Retina (tissue), 1 donor: ENCODE measurements at regions not wholly inside any gene's neighbourhood (a gene's known extent, or its start where the extent isn't known, plus 50 kb on each side); places are given as distances from the start of the nearest gene placed in this dataset.
"Not testable (repeated sequence)": the region's sequence is repeated elsewhere in the genome, so short reads cannot be mapped to it uniquely, and the experiment has no call there.

Source experiments
- DNase-seq: peaks from one replicate; pipeline ENCODE4 v3.0.0-alpha.2; 2016

DNA sequence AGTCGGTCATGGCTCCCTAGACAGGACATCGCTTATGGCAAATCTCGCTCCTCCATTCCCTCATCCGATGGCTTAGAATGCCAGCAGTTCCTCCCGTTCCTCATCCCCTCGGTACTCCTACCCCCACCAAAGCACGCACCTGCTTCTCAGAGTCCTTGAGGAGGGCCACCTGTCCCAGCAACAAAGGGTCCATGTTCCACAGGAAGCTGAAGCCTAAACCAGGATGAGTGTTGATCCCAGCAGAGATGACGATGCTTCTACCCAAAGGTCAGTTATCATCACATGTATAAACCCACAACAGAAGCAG, 111.2 kb downstream of the THBS2 start:
- no peak for DNase-seq

DNA sequence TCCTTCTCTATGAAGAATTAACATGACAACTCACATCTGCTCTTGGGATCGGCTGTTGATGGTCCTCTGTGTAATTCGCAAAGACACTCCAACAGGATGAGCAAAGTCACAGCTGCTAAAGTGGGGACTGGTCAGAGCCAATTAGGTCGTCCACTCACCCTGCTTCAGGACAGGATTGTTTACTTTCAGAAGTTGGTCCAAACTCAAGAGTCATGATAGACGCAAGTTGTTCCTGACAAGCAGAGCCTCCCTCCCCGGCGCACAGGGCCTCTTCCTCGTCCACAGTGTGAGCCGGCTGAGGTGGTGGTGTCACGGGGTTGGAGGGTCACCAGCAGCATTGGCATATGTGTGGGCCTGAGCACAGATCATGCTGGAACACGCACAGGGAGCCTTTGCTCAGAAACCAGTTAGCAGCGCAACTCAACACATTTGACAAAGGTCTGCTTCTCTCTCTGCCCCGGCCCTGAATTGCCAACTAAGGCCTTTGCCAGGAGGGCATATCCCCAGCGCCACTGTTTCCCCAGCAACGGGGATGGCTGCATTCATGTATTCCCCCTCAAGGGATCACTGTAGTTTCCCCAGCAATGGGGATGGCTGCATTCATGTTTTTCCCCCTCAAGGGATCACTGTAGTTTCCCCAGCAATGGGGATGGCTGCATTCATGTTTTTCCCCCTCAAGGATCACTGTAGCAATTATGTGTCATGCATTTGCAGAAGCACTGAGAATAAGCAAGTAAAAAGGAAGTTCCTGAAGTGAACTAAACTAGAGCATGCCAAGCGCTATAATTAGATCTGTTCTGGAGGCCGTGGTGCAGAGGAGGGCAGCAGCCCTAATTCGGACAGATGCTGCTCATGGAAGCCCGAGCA, 111.7 kb downstream of the THBS2 start:
- no peak for DNase-seq

DNA sequence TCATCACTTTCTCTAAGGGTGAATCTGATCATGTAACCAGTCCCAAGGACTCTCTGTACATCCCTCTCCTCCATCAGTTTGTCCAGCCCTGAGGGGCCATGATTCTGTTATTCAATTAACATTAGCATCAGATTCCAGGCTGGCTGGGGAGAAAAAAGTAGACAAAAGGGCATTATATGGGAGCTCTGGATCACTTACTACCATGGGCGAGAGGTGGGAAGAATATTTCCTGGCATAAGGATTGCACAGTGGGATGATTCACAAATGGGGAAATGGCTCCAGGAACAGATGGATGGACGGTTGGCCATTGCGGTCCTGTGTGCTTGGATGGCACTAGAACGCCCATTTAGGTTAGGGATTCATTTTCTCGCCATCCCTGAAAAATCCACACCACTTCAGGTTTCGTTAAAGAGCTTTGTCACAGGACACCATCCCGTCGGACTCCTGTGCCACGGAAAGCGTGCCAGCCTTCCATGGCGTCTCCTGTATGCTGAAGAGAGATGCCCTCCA, 112.6 kb downstream of the THBS2 start:
- no peak for DNase-seq

DNA sequence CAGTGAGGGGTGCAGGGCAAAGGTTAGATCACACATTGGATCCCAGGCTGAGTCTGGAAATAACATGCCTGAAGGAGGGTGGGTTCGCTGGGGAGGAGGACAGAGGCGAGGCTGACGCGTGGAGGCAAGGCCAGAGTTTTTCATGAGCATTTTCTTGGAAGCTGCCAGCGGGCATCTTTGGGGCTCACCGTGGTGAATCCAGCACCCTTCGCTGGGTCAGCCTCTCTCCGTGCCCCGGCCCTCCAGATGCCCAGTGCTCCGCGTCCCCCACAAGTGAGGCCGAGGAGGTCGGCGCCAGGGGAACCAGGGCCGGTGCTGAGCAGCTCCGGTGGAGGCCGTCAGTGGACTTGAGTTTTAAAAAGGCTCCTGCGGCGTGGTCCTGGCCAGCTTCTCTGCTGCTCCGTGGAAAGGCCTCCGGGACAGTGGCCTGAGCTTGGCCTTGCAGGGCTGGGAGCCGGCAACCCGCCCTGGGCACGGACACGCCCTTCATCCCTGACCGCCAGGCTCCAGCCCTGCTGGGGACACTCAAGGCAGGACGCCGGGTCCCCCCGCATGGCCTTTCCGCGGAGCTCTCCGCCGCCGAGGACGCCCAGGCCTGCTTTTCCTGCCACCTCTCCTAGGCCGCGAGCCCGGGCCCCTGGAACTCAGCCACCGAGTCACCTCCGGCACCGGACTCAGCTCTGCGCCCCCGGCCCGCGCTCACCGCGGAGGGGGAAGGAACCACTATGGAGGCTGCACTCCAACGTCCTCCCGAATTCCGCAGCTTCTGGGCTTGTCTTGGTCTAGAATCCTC, 114.3 kb downstream of the THBS2 start:
- DNase-seq = no peak

DNA sequence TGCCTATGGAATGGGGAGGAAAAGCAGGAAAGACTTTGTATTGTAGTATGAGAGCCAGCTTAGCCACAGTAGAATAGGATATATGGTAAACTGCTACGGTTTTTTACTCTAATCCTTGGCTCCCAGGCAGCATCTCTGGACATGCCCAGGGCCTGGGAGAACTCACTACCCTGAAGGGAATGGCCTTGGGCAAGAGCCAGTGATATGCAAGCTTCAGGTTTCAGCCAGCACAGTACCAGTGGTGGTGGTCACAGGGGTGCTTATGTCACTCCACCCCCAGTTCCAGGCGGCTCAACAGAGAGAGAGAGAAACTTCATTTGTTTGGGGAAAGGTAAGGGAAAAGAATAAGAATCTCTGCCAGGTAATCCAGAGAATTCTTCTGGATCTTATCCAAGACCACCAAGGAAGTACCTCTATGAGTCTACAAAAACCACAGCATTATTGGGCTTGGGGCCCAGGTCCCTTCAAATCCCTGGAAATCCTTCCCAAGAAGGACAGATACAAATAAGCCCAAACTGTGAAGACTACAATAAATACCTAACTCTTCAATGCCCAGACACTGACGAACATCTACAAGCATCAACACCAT, 121.2 kb downstream of the THBS2 start:
- no peak for DNase-seq

DNA sequence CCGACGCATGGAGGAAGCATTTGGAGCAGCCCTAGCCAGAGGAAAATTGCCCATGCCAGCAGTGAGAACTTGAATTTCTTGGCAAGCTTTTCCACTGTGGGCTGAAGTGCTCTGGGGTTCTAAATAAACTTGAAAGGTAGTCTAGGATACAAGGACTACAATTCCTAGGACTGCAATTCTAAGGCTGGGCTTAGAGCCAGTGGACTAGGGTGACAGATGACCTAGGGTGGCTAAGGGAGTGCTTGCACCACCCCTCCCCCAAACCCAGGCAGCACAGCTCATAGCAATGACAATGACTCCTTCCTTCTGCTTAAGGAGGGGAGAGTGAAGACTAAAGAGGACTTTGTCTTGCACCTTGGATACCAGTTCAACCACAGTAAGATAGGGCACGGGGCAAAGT, 122.3 kb downstream of the THBS2 start:
- no peak for DNase-seq

DNA sequence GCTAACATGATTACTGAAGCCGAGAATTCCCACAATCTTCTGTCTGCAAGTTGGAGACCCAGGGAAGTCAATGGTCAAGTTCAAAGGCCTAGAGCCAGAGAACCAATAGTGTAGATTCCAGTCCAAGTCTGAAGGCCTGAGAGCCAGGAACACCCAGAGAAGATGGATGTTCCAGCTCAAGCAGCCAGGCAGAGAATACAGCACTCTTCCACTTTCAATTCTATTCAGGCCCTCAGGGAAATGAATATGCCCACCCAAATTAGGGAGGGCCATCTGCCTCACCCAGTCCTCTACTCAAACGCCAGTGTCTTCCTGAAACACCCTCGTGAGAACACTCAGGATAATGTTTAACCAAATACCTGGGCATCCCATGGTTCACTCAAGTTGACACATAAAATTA, 123.5 kb downstream of the THBS2 start:
- DNase-seq = no peak

DNA sequence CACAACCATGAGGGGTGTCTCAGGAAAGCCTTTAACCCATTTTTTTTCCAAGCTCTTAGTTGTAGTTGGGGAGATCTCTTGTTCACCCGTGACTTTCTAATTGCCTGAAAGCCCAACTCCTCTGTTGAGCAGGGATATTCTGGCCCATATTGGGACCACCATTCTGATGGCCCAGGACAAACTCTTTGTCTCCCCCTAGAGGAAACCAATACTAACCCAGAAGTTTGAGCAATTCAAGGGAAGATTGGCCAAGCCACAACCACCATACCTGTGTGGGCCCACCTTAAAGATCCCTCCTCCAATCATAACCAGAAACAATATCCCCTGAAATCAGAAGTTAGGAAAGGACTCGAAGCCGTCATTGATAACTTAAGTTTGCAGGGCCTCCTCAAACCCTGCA, 132.6 kb downstream of the THBS2 start:
- no peak for DNase-seq

DNA sequence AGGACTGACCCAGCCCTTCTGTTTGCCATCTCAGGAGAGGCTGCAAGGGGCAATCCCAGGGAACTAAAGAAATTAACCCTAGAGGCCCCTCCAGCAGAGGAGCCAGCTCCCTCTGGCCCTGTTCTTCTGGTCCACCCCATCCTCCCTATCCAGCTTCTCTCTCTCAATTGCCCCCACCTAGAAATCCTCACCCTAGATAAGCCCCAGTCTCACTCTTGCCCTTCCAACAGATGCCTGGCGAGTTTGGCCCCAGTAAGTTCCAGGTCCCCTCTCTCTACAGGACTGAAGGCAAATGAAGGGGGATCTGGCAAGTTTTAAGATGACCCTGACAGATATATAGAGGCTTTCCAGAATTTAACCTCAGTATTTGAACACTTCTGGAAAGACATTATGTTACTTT, 134.0 kb downstream of the THBS2 start:
- no peak for DNase-seq

DNA sequence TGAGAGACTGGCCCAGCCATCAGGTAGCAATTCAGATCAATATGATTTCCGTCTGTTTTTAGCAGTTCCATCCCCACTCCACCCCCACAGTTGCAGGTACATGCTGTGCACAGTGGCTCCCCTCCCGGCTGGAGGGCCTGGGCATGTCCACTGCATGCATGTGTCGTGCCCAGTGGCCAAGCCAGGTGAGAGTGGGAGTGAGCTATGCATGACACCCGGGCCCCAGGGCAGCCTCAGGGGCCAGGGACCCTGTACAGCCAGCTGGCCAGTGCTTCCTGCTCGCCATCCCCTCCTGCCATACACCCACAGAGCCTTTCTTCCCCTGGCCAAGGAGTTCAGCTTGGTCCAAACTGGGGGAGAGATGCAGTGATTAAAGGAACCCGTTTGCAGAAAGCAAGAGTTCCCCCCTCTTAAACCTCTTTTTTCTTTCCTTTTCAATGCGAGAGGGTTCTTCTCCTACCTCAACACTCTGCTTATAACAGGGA, 135.3 kb downstream of the THBS2 start:
- DNase-seq = no peak

DNA sequence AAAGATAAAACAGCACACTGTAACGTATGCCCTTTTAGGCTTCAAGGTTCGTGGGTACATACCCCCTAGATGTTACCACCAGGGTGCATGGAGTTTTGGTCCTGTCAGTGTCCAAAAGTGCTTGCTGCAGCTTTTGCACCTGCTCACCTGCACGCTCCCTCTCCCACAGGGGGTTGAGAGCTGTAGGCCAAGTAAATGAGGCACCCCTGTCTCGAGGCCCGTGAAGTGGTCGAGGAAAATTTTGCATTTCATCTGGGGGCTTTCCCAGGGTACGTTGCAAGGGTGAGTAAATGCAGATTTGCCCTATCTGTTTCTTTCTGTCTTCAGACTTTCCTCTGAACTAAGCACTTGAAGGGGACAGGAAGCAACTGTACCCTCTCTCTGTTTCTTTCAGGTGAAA, 136.0 kb downstream of the THBS2 start:
- DNase-seq = no peak

DNA sequence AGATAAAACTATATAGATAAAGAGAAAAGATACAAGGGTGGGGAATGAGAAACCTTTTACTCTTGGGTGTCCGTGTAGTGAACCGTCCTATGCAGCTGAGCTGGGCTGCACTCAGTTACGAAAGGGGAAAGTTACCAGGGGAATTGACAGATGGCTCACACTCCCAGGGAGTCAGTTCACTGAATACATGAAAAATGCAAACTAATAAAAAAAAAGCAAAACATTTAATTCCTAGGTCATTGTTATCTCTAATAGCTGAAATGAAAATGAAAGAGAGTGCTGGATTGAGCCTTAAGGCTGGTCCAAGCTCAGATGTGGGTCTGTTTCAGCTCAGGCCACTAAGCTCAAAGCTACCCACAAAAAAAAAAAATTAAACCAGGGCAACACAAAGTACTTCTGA, 138.0 kb downstream of the THBS2 start:
- no peak for DNase-seq

DNA sequence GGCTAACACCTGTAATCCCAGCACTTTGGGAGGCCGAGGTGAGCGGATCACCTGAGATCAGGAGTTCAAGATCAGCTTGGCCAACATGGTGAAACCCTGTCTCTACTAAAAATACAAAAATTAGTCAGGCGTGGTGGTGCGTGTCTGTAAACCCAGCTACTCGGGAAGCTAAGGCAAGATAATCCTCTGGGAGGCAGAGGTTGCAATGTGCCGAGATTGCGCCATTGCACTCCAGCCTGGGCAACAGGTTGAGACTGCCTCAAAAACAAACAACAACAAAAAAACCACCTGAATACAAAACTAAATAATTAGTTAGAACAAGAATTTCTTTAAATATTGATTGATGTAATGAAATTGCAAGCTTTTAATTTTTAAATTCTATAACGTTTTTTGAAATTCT, 139.0 kb downstream of the THBS2 start:
- DNase-seq = not testable (repeated sequence)

DNA sequence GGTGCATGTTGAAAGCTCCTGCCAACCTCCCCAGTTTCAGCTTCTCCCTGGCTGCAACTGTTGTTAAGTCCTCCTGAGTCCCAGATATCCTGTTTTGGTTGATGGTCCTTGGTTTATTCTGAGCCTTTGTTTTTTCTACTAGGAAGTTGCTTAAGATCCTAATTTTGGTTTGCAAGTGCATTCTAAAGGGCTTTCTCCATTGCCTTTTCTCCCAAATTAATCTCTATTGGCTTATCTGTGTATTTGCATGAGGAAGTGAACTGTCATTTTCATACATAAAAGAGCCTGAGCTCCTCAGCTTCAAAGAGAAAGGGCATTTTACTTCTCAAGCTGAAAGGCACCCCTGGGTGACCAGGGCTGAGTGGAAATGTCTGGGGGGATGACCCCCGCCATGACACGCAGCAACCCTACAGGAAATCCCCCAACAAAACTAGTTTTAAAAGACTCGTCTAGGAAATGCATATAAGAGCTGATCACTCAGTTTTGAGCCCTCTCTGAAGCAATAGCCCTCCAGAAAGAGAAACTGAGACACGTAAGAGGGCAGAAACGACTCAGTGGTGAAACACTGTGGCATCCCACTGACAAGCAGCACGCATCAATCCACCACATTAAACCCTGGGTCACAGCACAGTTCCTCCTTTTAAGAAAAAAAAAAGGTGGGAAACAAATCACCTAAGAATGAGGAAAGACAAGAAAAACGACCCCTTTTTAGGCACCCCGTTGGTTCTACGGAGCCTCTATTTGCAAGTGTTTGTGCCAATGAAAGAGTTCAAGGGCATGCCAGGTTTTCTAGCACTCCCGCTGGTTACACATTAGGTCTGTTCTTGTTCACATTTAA, 140.9 kb downstream of the THBS2 start:
- no peak for DNase-seq

DNA sequence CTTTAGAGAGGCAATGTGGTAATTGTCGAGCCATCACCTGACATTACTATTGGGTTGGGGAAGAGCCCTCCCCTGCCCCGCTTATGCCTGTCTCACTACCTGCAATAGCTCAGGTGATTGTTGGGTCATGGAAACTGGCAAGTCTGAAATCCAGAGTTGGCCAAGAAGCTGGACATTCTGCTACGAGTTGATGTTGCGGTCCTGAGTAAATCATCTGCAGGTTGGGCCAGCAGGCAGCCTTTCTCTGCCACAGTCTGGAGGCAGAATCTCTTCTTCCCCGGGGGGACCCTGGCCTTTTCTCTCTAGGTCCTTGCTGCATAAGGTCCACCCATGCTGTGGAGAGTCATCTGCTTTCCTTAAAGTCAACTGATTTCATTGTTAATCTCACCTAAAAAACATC, 142.4 kb downstream of the THBS2 start:
- DNase-seq = no peak

DNA sequence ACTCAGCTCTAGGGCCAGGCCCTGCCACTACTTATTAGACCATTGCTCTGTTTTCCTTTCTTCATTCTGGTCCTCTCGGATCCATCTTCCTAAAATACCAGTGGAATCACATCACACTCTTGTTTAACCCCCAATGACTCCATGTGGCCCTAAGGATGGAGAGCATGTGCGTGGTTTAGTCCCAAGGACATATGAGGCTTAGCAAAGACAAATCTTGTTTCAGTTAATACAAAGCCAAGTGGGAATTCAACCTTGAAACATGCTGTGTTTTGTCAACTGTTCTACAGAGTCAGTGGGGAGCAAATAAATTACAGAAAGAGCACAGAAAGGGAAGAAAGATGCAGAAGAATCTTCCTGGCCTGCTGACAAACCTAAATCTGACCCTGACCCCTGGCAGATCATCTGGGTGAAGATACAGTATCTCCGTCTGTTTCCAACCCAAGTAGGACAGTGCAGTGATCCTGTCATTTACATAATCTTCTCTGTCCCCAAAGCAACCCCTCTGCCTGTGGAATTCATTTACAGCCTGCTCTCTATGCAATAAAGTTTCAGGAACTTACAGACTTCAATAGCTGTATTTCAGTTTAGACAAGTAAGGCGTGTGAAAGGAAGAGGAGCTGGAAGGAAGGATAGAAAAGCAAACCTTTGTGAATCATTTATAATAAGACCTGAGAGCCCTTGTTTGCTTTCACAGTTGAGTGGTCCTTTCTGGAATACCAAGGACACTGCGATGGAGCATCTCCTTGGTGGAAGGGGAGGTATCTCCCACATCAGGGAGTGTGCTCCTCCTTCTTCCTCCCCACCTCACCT, 144.0 kb downstream of the THBS2 start:
- DNase-seq = no peak

DNA sequence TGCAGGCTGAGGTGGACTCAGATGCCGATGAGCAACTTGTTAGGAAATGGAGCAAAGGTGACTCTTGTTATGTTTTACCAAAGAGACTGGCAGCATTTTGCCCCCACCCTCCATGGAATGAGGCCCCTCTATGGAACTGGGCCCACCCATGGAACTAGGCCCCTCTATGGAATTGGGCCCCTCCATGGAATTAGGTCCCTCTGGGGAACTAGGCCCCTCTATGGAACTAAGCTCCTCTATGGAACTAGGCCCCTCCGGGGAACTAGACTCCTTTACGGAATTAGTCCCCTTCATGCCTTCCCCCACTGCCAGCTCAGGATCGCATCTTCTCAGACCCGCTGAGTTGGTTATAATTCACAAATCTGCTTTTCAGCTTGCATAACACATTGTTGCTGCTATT, 144.9 kb downstream of the THBS2 start:
- no peak for DNase-seq

DNA sequence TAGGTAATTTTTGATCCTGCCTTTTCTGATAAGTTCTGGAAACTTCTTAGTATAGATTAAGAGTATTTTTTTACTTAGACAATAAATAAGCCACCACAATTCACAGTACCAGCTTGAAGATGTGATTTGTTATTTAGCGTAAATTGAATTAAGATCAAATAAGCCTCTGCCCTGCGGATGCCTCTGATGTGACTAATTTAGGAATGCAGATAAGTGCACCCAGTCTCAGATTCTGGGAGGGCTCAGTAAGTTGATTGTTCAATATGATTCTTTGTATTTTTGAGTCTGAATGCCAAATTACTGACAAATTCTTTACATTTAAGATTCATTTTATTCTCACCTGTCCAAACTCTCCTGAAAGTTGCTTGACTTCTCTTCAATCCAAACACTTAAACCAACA, 147.5 kb downstream of the THBS2 start:
- no peak for DNase-seq

DNA sequence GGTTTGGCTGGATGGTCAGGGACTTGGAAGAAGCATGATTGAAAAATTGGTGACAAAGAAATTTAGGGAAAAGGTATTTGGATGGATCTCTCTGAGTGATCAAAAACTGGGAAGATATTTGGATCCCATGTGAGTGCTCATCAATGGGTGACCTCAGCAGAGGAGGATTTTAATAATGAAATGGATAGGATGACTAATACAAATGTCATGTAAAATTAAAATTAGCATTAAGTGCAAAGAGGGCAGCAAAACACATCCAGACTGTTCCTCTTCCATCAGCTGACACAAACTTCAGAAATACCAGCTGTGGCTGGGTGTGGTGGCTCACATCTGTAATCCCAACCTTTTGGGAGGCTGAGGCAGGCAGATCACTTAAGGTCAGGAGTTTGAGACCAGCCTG, 151.7 kb downstream of the THBS2 start:
- DNase-seq = no peak

DNA sequence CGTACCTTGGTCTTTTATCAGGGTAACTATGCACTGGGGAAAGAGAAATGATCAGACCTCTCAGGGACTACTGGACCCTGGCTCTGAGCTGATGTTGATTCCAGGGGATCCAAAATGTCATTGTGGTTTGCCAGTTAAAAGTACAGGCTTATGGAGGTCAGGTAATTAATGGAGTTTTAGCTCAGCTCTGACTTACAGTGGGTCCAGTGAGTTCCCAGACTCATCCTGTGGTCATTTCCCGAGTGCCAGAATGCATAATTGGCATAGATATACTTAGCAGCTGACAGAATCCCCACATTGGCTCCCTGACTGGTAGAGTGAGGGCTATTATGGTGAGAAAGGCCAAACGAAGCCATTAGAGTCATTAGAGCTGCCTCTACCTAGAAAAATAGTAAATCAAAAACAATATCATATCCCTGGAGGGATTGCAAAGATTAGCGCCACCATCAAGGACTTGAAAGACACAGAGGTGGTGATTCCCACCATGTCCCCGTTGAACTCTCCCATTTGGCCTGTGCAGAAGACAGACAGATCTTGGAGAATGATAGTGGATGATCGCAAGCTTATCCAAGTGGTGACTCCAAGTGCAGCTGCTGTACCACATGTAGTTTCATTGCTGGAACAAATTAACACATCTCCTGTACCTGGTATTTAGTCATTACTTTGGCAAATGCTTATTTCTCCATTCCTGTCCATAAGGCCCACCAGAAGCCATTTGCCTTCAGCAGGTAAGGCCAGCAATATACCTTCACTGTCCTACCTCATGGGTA, 152.4 kb downstream of the THBS2 start:
- DNase-seq = no peak
